HFF-Myc (cell line): ENCODE measurements at regions not wholly inside any gene's neighbourhood (a gene's known extent, or its start where the extent isn't known, plus 50 kb on each side); places are given as distances from the start of the nearest gene placed in this dataset.
"Not testable (repeated sequence)": the region's sequence is repeated elsewhere in the genome, so short reads cannot be mapped to it uniquely, and the experiment has no call there.

Experiments used
- DNase-seq: peaks from one replicate; pipeline ENCODE4 v3.0.0-alpha.2; 2011; ENCODE audit warnings: low read depth; ENCODE audit errors: extremely low read depth
- H3K4me3 ChIP-seq: replicated peaks from 2 replicates; pipeline ENCODE4 v1.5.1; 2011; ENCODE audit warnings: low read depth, mild to moderate bottlenecking, control low read depth, low read length
- TF ChIP-seq, protein P1 (sequence below): IDR thresholded peaks from 2 replicates; pipeline ENCODE4 v1.5.1; 2012; ENCODE audit warnings: mild to moderate bottlenecking, low read depth, low read length, control low read depth; ENCODE audit errors: missing control alignments

DNA sequence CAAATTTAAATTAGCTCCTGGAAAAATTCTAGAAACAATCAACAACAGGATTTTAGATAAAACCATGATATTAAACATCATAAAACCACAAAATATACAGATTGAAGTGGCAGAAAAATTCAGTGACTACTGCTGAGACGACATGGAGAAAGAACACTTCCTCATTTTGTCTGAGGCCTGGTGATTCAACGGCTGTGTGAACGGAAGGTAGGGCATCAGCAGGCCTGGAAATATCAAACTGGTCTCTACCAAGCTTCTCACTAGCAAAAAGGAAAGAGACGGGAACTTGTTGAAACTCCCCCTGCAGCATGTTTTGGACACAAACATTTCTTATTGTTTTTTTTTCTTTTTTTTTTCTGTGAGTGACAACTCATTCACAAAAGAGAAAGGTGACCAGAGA is 58.0 kb upstream of the AHI1 start:
- no peak for DNase-seq
- no peak overlapping the region for H3K4me3 ChIP-seq
- TF ChIP-seq, protein P1, sequence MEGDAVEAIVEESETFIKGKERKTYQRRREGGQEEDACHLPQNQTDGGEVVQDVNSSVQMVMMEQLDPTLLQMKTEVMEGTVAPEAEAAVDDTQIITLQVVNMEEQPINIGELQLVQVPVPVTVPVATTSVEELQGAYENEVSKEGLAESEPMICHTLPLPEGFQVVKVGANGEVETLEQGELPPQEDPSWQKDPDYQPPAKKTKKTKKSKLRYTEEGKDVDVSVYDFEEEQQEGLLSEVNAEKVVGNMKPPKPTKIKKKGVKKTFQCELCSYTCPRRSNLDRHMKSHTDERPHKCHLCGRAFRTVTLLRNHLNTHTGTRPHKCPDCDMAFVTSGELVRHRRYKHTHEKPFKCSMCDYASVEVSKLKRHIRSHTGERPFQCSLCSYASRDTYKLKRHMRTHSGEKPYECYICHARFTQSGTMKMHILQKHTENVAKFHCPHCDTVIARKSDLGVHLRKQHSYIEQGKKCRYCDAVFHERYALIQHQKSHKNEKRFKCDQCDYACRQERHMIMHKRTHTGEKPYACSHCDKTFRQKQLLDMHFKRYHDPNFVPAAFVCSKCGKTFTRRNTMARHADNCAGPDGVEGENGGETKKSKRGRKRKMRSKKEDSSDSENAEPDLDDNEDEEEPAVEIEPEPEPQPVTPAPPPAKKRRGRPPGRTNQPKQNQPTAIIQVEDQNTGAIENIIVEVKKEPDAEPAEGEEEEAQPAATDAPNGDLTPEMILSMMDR, result no peak

- H3K4me3 ChIP-seq, result no peak overlapping the region
- no peak for DNase-seq
- TF ChIP-seq, protein P1, result no peak
Measured at GRCh38 chr6:135557582-135557981, 60.0 kb upstream of the AHI1 start.

DNA sequence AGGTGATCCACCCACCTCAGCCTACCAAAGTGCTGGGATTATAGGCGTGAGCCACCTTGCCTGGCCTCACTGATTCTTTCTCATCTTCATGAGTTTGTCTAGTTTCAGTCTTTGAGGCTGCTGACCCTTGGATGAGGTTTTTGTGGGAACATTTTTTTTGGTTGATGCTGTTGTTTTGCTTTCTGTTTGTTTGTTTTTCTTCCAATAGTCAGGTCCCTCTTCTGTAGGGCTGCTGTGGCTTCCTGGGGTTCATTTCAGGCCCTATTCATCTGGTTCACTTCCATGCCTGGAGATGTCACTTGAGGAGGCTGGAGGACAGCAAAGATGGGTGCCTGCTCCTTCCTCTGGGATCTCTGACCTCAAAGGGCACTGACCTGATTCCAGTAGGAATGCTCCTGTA is 68.1 kb upstream of the AHI1 start:
- not testable (repeated sequence) for H3K4me3 ChIP-seq, DNase-seq

- TF ChIP-seq, protein P1, result no peak
- DNase-seq, result no peak
Measured at GRCh38 chr6:135566311-135567068, 69.0 kb upstream of the AHI1 start.

GRCh38 chr6:135567375-135568083 is 70.0 kb upstream of the AHI1 start:
- no peak for DNase-seq
- H3K4me3 ChIP-seq, result no peak overlapping the region
- TF ChIP-seq, protein P1, result no peak

More at GRCh38 chr6:135566311-135567068, 69.0 kb upstream of the AHI1 start:
- no peak overlapping the region for H3K4me3 ChIP-seq

DNA sequence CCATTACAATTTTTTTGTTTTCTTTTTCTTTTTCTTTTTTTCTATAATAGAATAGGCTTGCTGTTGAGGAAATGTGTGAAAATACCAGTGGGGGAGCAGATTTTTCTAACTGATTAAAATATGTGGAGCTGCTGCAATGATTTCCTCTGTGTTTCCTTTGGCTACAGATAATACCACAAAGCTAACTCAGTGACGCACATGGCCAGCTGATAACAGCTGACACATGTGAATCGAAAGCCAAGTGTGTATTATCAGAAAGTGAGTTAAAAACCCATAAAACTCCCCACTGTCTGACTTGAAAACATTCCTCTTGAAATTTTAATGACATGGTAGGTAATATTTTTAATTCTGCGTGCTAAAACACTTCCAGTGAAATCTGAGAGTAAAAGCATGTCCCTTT is 70.8 kb upstream of the AHI1 start:
- TF ChIP-seq, protein P1, result no peak

DNA sequence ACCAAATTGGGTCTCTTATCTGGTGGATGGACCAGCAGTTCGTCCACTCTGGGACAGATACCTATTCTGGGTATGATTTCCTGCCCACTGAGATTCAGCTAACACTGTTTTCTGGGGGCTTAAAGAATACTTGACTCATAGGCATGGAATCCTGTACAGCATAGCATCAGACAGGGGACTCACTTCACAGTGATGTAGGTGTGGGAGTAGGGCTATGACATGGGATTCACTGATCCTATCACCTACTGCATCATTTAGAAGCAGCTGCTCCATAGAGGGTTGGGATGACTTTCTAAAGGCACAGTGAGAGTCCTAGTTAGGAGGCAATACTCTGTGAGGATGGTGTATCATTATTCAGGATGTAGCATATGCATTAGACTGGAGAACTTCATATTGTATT is 74.5 kb upstream of the AHI1 start:
- no peak for DNase-seq
- H3K4me3 ChIP-seq, result no peak overlapping the region
- TF ChIP-seq, protein P1, result no peak

More for the DNA sequence above, 70.8 kb upstream of the AHI1 start:
- no peak overlapping the region for H3K4me3 ChIP-seq
- DNase-seq, result peak; percentile 1
